HL-60 (cell line): ENCODE measurements at regions not wholly inside any gene's neighbourhood (a gene's known extent, or its start where the extent isn't known, plus 50 kb on each side); places are given as distances from the start of the nearest gene placed in this dataset.

Experiments
- DNase-seq, 2 experiments: peaks; one replicate each; pipeline ENCODE4 v3.0.0-alpha.2; 2010 to 2020; ENCODE audit warnings: low read depth in 1 of 2, low spot score in 1 of 2
- H3K27ac ChIP-seq: fragments of 250-450 bp; sonication (Bioruptor Pico); replicated peaks from 2 replicates; pipeline ENCODE4 v1.5.1; 2020; ENCODE audit warnings: mild to moderate bottlenecking, moderate library complexity
- H3K27me3 ChIP-seq: fragments of 250-450 bp; sonication (Bioruptor Pico); 2 replicates; pipeline ENCODE4 v1.5.1; 2021; ENCODE audit warnings: mild to moderate bottlenecking, moderate library complexity; ENCODE audit not compliant: insufficient read depth, poor library complexity, severe bottlenecking
- H3K4me3 ChIP-seq: replicated peaks from 2 replicates; pipeline ENCODE4 v1.5.1; 2011; ENCODE audit warnings: mild to moderate bottlenecking, control low read depth, low read length; ENCODE audit not compliant: insufficient read depth
- CTCF ChIP-seq: IDR thresholded peaks from one replicate; pipeline ENCODE4 v1.5.1; 2011; ENCODE audit warnings: low read length, control low read depth, inconsistent platforms; ENCODE audit not compliant: insufficient read depth
- GABPA ChIP-seq: IDR thresholded peaks from 2 replicates; pipeline ENCODE4 v1.6.1; 2012; ENCODE audit warnings: low read depth
- POLR2AphosphoS5 ChIP-seq: IDR thresholded peaks from 2 replicates; pipeline ENCODE4 v1.6.1; 2012; ENCODE audit warnings: low read depth
- REST ChIP-seq: IDR thresholded peaks from 2 replicates; pipeline ENCODE4 v1.6.1; 2012; ENCODE audit warnings: low read depth; ENCODE audit not compliant: insufficient replicate concordance
- SPI1 ChIP-seq: IDR thresholded peaks from 2 replicates; pipeline ENCODE4 v1.6.1; 2012; ENCODE audit warnings: low read depth, mild to moderate bottlenecking, borderline replicate concordance

GRCh38 chr2:117701365-117701764, 113.1 kb upstream of the DDX18 start:
- Histone ChIP-seq H3K27ac (no peak overlapping the region), H3K27me3 (no peaks in the 10 kb centered on the region)
- TF ChIP-seq GABPA (no peak), CTCF (no peak), SPI1 (no peak), REST (no peak), POLR2AphosphoS5 (no peak)

GRCh38 chr2:117702098-117702497, 112.4 kb upstream of the DDX18 start:
- no peak for DNase-seq
- Histone ChIP-seq H3K4me3 (no peak overlapping the region), H3K27ac (no peak overlapping the region), H3K27me3 (no peaks in the 10 kb centered on the region)
- no peak for TF ChIP-seq SPI1

More at GRCh38 chr2:117701365-117701764, 113.1 kb upstream of the DDX18 start:
- no peak for DNase-seq
- H3K4me3 ChIP-seq = no peak overlapping the region

- Histone ChIP-seq H3K27me3 (no peaks in the 10 kb centered on the region), H3K27ac (no peak overlapping the region), H3K4me3 (no peak overlapping the region)
- TF ChIP-seq GABPA = no peak
- TF ChIP-seq SPI1 = no peak
- TF ChIP-seq POLR2AphosphoS5 = no peak
- TF ChIP-seq REST = no peak
- no peak for TF ChIP-seq CTCF
- no peak for DNase-seq
Measured at GRCh38 chr2:117703858-117704257, 110.6 kb upstream of the DDX18 start.

- no peak overlapping the region for H3K4me3 ChIP-seq
- no peak for DNase-seq
- TF ChIP-seq CTCF (no peak), SPI1 (no peak), REST (no peak), POLR2AphosphoS5 (no peak), GABPA (no peak)
- H3K27me3 ChIP-seq = no peaks in the 10 kb centered on the region
- no peak overlapping the region for H3K27ac ChIP-seq
Measured at GRCh38 chr2:117704818-117705217, 109.7 kb upstream of the DDX18 start.
